CD4-positive, alpha-beta T cell treated with Interleukin-2 at 100 ng/mL for 4 hours (primary cell): ENCODE measurements at regions not wholly inside any gene's neighbourhood (a gene's known extent, or its start where the extent isn't known, plus 50 kb on each side); places are given as distances from the start of the nearest gene placed in this dataset.

Source experiments
- DNase-seq: peaks from one replicate; pipeline ENCODE4 v3.0.0-alpha.2; 2020; ENCODE audit warnings: low spot score

- no peak for DNase-seq
Observed at GRCh38 chr5:73266176-73266738, 93.3 kb downstream of the TMEM174 start.

GRCh38 chr5:73265641-73266040 is 92.6 kb downstream of the TMEM174 start:
- DNase-seq, result no peak

DNA sequence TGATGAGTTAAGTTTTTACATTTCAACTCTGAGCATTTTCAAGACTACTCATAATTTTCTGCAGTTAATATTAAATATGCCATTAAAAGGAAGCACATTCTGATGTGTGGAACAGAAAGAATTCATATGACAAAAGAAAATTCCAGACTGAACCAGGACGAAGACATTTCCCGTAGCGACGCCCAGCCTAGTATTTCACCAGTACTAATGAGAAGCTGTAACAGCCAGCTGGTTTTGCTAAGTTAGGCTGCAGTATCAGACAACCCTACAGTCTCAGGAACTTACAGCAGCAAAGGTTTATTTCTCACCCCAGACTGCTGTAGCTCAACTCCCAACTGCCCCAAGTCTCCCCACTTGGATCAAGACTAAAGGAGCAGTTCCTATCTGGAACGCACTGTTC is 91.6 kb downstream of the TMEM174 start:
- no peak for DNase-seq

DNA sequence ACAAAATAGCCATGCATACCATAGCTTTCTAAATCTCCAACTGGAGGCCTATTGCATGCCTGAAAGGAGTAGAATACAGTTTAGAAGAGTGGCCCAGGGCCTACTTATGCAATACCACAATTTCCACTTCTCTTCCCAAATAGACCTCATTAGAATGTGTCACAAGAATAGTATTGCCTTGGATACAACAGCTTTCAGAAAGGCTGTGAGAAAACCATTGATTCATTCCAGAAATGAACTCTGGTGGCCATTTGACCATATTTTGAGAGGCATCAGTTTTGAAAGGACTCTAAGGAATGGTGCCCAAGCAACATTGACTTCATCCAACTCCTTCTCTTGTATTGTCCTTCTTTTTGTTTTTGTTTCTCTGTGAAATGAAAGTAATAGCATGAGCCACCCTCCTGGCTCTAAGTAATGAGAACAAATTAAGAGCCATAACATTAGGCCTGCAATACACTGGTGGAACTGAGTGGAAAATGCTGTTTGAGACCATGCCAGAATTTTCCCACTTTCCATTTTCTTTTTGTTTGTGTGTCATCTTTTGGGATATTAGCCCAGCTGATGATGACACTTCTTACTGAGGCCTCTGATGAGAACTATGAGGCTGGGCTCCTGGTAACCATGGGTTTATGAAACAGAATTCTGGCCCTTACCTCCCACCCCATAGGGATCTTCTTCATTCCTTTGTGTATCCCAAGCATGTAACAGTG is 90.2 kb downstream of the TMEM174 start:
- DNase-seq, result no peak

GRCh38 chr5:73256862-73257261 is 83.9 kb downstream of the TMEM174 start:
- DNase-seq, result no peak

DNA sequence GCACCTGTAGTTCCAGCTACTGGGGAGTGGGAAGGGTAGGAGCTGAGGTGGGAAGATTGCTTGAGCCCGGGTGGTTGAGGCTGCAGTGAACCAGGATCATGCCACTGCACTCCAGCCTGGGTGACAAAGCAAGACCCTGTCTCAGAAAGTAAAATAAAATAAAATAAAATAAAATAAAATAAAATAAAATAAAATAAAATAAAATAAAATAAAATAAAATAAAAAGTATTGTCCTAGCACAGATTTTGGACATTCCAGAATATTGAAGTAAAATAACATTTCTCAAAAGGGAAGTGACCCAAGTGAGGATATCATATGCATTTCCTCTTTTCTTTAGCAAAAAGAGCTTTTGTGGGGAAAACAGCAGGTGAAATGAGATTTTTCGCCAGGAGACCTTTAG is 83.5 kb downstream of the TMEM174 start:
- no peak for DNase-seq

DNA sequence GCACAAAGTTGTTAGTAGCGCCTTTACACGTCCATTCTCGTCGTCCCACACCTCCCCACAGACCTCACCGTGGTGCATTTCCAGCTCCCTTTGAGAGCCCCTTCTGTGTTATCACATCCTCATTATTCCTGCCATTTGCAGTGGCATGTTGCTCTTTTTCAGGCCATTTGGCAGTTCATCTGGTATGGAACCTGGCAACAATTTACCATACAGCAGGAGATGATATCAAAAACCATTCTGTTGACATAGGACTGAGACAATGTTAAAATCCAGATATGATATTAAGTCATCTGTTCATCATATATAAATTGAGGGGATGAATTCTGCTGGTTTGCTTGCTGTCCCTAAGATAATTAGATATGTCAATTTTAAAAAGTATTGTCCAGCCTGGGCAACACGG is 83.0 kb downstream of the TMEM174 start:
- no peak for DNase-seq

DNA sequence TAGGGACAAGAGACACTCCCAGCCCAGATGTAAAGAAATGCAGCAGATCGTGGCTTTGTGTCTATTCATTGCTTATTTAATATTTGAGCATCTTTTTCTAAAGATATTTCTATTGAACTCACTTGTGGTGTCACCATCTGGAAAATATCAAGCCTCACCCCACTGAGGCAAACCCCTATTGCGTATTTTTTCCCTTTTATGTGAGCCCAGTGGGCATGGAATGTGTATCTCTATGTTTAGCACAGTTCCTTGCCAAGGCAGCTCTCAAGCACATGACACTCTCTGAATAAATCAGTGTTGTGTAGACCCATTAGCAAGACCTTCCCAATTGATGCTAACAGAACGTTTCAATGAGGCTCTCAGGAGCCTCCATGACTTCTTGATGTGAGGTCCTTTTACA is 81.6 kb downstream of the TMEM174 start:
- DNase-seq, result no peak

DNA sequence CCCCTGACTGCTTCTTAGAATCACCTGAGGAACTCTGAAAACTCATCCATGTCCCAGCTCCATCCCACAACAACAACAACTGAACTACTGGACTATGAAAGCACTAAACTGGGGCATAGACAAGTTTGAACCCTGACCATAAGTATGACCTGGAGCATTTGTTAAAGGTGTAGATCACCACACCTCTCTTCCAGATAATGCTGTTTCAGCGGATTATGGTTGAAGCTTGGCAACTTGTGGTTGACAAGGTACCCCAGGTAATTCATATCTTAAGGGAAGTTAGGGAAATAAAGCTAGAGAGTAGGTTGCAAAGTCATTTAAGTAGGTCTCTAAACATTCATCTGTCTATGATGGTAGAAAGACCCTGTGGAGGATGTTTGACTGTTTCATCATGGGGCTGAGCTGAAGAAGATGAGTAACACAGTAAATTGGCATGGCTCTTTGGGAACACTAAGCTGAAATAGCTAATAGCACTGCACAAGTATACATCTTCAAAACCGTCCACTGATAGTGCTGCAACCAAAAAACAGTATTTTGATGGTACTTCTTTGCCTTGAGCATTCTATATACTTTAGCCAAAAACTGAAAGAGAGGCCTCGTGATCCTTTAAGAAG is 80.2 kb downstream of the TMEM174 start:
- DNase-seq, result no peak

DNA sequence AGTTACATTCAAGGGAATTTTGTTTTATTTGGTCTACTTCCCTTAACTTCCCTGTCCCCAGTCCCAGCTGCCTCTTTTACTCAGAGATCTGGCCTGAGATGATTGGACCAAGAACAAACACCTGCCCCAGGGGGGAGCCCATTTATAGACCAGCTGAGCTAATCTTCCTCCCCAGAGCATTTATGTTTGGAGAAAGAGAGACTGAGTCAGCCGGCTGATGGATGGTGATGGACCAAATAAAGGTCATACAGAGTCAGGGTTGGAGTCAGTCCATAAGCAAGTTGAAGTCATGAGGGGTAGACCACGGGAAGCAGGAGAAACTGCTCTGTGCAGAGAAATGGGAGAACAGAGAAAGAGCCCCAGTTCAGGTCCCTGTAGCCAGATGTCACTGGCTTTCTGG is 77.7 kb downstream of the TMEM174 start:
- DNase-seq, result no peak

DNA sequence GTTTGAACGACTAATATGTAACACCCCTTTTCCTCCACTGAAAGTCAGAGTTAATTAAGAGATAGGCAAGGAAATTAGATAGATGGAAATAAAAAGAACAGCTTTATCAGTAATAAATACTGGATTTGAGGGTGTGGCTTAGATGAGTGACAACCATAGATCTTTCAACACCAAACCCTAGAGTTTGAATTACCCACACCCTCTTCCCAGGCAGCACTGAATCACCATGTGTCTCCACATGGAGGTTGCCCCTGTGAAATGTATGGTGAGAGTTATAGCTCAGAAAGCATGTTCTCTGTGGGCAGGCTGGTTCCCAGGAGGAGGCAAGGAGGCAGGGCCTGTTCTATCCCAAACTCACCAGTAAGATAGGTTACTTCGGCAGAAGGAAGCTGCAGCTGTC is 69.7 kb downstream of the TMEM174 start:
- DNase-seq, result no peak

DNA sequence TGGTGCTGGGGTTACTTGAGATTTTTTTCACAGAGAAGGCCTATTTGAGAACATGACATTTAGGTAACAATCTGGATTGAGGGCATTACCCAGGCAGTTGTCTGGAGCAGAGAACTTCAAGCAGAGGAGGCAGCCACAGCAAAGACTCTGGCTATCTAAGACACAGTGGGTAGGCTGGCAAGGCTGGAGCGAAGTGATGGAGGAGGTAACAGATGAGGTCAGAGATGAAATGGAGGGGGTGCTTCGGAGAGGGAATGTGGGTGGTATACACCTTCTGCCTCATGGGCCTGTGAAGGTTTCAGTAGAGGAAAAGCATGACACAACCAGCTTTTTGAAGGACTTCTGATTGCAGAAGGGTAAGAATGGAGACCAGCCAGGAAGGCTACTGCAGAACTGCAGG is 65.9 kb downstream of the TMEM174 start:
- no peak for DNase-seq

DNA sequence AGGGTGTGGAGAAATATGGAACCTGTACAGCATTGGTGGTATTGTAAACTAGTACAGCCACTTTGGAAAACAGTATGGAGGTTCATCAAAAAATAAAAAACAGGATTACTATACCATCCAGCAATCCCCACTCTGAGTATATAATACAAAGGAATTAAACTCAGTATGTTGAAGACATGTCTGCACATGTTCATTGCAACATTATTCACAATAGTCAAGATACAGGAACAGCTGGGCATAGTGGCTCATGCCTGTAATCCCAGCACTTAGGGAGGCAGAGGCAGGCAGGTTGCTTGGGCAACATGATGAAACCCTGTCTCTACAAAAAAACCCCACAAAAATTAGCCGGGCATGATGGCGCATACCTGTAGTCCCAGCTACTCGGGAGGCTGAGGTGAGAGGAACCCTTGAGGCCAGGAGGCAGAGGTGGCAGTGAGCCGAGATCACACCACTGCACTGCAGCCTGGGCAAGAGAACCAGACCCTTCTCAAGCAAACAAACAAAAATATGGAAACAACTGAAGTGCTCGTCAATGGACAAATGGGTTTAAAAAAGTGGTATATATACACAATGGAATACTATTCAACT is 63.6 kb downstream of the TMEM174 start:
- DNase-seq, result no peak

DNA sequence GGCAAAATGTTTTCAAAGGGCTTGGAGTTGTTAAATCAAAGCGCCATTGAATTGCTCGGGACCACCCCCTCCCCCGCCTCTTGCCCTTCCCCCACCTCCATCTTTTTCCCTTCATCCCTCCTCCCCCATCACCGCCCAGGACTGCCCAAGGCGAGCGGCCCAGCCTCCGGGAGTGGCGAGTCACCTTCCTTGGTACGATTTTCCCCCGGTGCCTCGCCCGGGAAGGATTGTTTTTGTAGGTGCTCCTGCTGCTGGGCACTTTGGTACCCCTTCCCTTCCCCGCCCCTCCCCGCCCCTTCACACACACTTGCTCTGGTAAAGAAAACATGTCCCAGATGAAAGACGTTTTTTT is 61.2 kb downstream of the TMEM174 start:
- no peak for DNase-seq

DNA sequence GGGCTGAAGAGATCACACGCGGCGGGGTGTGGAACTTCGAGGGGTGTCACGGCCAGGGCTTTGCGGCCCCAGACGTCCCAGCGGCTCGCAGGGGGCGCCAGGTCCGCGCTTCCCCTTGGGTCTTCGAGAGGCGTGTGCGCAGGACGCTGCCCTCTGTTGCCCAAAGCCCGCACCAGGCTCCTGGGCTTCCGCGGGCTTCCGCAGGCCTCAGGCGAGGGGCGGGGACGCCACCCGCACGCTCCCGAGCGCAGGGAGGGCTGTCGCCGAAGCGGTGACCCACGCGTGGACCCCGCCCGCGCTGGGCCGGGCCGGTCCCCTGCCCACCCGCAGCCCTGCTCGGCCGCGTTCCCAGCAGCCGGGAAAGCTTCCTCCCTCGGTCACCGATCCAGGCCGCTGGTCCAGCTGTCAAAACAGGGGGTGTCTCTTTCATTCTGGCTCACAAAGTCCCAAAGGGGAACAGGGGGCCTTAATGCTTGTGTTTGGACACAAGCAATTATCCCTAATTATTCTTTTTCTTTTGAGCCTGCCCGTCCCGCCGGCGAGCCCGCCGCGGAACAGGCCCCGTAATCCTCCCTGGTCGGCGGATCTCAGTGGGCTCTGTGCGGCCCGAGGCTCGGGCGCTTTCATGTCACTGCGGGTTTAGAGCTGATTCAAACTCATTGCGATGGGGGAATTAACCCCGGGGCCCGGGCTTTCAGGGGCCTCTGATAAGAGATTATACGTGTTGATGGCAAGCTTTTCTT is 60.6 kb downstream of the TMEM174 start:
- no peak for DNase-seq

DNA sequence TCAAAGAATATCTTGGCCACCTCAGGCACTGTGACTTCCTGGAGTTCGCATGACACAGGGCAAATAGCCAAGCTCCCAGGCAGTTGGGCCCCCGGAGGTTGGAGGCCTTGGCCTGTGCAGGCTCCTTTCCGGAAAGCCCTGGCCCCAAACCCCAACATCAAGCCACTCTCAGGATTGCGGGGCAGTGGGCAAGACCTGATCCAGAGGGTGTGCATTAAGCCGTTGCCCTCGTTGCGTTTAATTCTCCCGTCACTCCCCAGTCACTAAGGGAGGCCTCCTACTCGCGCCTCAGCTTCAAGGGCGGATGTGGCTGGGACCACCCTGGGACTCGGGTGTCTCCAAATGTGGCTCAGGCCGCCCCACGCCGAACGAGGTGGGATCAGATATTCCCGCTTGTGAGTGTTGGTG is 60.1 kb downstream of the TMEM174 start:
- DNase-seq, result no peak

GRCh38 chr5:73232266-73233041 is 59.5 kb downstream of the TMEM174 start:
- no peak for DNase-seq

- no peak for DNase-seq
Observed at GRCh38 chr5:73231246-73231778, 58.3 kb downstream of the TMEM174 start.

- no peak for DNase-seq
Observed at GRCh38 chr5:73230264-73231245, 57.6 kb downstream of the TMEM174 start.

- no peak for DNase-seq
Observed at GRCh38 chr5:73229271-73229670, 56.3 kb downstream of the TMEM174 start.
